Hepatocyte (in vitro differentiated cells): ENCODE measurements at regions not wholly inside any gene's neighbourhood (a gene's known extent, or its start where the extent isn't known, plus 50 kb on each side); places are given as distances from the start of the nearest gene placed in this dataset.
"Not testable (repeated sequence)": the region's sequence is repeated elsewhere in the genome, so short reads cannot be mapped to it uniquely, and the experiment has no call there.

Experiments
- DNase-seq: peaks from one replicate; pipeline ENCODE4 v3.0.0-alpha.2; 2016; ENCODE audit warnings: low spot score
- H2AFZ ChIP-seq: fragments of 200-600 bp; sonication (generic); 2 replicates; pipeline ENCODE4 v1.6.0; 2016; ENCODE audit warnings: antibody characterized with exemption, mild to moderate bottlenecking
- H3K27ac ChIP-seq: fragments of 200-600 bp; sonication (generic); 2 replicates; pipeline ENCODE4 v1.5.1; 2016; ENCODE audit warnings: mild to moderate bottlenecking
- H3K27me3 ChIP-seq: fragments of 200-600 bp; sonication (generic); 2 replicates; pipeline ENCODE4 v1.6.1; 2016
- H3K36me3 ChIP-seq: fragments of 200-600 bp; sonication (generic); replicated peaks from 2 replicates; pipeline ENCODE4 v1.5.1; 2016; ENCODE audit warnings: low read depth; ENCODE audit not compliant: insufficient read depth
- H3K4me1 ChIP-seq: fragments of 200-600 bp; sonication (generic); 2 replicates; pipeline ENCODE4 v1.5.1; 2016; ENCODE audit warnings: mild to moderate bottlenecking, moderate library complexity; ENCODE audit not compliant: insufficient read depth
- H3K4me2 ChIP-seq: fragments of 200-600 bp; sonication (generic); 2 replicates; pipeline ENCODE4 v1.6.0; 2016
- H3K4me3 ChIP-seq: fragments of 200-600 bp; sonication (generic); 2 replicates; pipeline ENCODE4 v1.5.1; 2016; ENCODE audit warnings: mild to moderate bottlenecking
- H3K79me2 ChIP-seq: fragments of 200-600 bp; sonication (generic); 2 replicates; pipeline ENCODE4 v1.6.0; 2017; ENCODE audit warnings: mild to moderate bottlenecking
- H3K9me2 ChIP-seq: fragments of 200-600 bp; sonication (generic); replicated peaks from 2 replicates; pipeline ENCODE4 v1.6.0; 2017; ENCODE audit warnings: mild to moderate bottlenecking; ENCODE audit not compliant: insufficient read depth
- H3K9me3 ChIP-seq: fragments of 200-600 bp; sonication (generic); 2 replicates; pipeline ENCODE4 v1.5.1; 2016; ENCODE audit warnings: low read depth, mild to moderate bottlenecking
- H4K20me1 ChIP-seq: fragments of 200-600 bp; sonication (generic); 2 replicates; pipeline ENCODE4 v1.6.0; 2016; ENCODE audit warnings: mild to moderate bottlenecking; ENCODE audit not compliant: insufficient read depth, poor library complexity, severe bottlenecking
- CTCF ChIP-seq: fragments of 200-600 bp; sonication (generic); IDR thresholded peaks from 2 replicates; pipeline ENCODE4 v1.5.1; 2016; ENCODE audit warnings: antibody characterized with exemption, mild to moderate bottlenecking; ENCODE audit not compliant: poor library complexity
- EZH2 ChIP-seq: fragments of 200-600 bp; sonication (generic); IDR thresholded peaks from 2 replicates; pipeline ENCODE4 v1.6.1; 2016; ENCODE audit warnings: antibody characterized with exemption, mild to moderate bottlenecking, borderline replicate concordance
- EZH2phosphoT487 ChIP-seq: fragments of 200-600 bp; sonication (generic); IDR thresholded peaks from one replicate; pipeline ENCODE4 v1.6.1; 2018; ENCODE audit warnings: antibody characterized with exemption, mild to moderate bottlenecking, low read depth, moderate library complexity; ENCODE audit not compliant: unreplicated experiment, severe bottlenecking
- WGBS: methylation state at CpG from one replicate; pipeline ENCODE4 v1.1.6; 2016; ENCODE audit warnings: low lambda C conversion rate; ENCODE audit errors: missing lambda C conversion rate; 5-methylcytosine and 5-hydroxymethylcytosine counted together

DNA sequence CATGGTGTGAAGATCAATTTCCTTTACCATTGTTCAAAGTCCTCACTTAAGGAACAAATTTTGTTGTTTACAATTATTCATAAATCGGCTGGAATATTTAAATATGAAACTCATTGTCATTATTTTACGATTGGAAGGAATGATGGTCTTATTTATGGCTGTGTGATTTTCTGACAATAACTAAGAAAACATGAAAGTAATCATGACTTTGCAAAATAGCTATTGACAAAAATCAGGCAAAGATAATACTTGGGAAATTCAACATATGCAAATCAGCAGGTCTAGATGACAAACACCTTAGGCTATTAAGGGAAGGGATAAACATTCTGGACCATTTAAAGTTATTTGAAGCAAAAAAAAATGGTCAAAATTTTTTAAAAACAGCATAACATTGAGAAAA lies 654.8 kb upstream of the CNTN5 start:
- Histone ChIP-seq H3K27ac (no peak overlapping the region), H3K4me2 (no peak overlapping the region), H3K79me2 (no peaks in the 10 kb centered on the region), H3K9me3 (no peaks in the 10 kb centered on the region), H2AFZ (no peak overlapping the region), H4K20me1 (no peaks in the 10 kb centered on the region), H3K9me2 (no peaks in the 10 kb centered on the region), H3K36me3 (no peaks in the 10 kb centered on the region), H3K27me3 (no peaks in the 10 kb centered on the region), H3K4me3 (no peak overlapping the region), H3K4me1 (no peaks in the 10 kb centered on the region)
- DNase-seq, result no peak
- WGBS, result 89% methylated on average over 2 of the region's 2 CpGs
- TF ChIP-seq CTCF (no peak), EZH2 (no peak), EZH2phosphoT487 (no peak)

GRCh38 chr11:98390391-98390790 lies 630.4 kb upstream of the CNTN5 start:
- TF ChIP-seq EZH2phosphoT487, result no peak
- no peak for TF ChIP-seq EZH2
- TF ChIP-seq CTCF, result no peak
- no peaks in the 10 kb centered on the region for H4K20me1 ChIP-seq
- no peak overlapping the region for H2AFZ ChIP-seq
- no peaks in the 10 kb centered on the region for H3K27me3 ChIP-seq
- no peaks in the 10 kb centered on the region for H3K9me3 ChIP-seq
- no peaks in the 10 kb centered on the region for H3K36me3 ChIP-seq
- H3K4me1 ChIP-seq, result no peaks in the 10 kb centered on the region
- no peaks in the 10 kb centered on the region for H3K9me2 ChIP-seq
- DNase-seq, result no peak
- no peak overlapping the region for H3K4me2 ChIP-seq
- H3K79me2 ChIP-seq, result no peaks in the 10 kb centered on the region
- H3K4me3 ChIP-seq, result no peak overlapping the region
- no peak overlapping the region for H3K27ac ChIP-seq
- 96% methylated on average over 2 of the region's 2 CpGs for WGBS

- H3K9me2 ChIP-seq, result not testable (repeated sequence)
- WGBS, result 92% methylated on average over 4 of the region's 4 CpGs
These were observed 626.2 kb upstream of the CNTN5 start for GRCh38 chr11:98394500-98394899.

DNA sequence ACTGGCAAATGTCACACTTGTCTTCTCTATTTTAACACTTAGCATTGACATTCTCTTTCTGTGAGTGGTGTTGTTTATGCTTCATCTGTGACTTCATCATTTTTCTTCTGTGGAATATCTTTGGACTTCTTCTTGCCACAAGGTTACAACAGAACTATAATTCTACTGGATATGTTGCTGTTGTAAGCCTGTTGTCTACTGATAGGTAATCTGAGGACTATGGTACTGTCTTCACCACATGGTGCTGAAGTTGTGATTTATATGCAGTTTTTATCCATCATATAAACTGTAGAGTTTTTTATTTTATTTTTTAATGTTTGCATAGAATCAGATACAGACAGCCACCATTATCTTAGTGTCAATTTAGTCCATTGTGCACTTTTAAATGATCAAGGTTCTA lies 622.2 kb upstream of the CNTN5 start:
- Histone ChIP-seq H3K27me3 (no peaks in the 10 kb centered on the region), H3K36me3 (no peaks in the 10 kb centered on the region), H3K4me2 (no peak overlapping the region), H4K20me1 (no peaks in the 10 kb centered on the region), H3K4me3 (no peak overlapping the region), H3K27ac (no peak overlapping the region), H3K79me2 (no peaks in the 10 kb centered on the region), H3K9me3 (no peaks in the 10 kb centered on the region), H2AFZ (no peak overlapping the region), H3K4me1 (no peaks in the 10 kb centered on the region), H3K9me2 (no peaks in the 10 kb centered on the region)
- no peak for DNase-seq
- TF ChIP-seq EZH2phosphoT487, result no peak
- TF ChIP-seq CTCF, result no peak
- TF ChIP-seq EZH2, result no peak

More at GRCh38 chr11:98394500-98394899, 626.2 kb upstream of the CNTN5 start:
- not testable (repeated sequence) for H3K4me3 ChIP-seq, H3K27me3 ChIP-seq, H3K4me2 ChIP-seq, H3K36me3 ChIP-seq, DNase-seq, H3K27ac ChIP-seq, H3K4me1 ChIP-seq, H2AFZ ChIP-seq, H3K9me3 ChIP-seq, H3K79me2 ChIP-seq, H4K20me1 ChIP-seq
